H7 (cell line): ENCODE measurements at regions not wholly inside any gene's neighbourhood (a gene's known extent, or its start where the extent isn't known, plus 50 kb on each side); places are given as distances from the start of the nearest gene placed in this dataset.

ENCODE experiments used
- DNase-seq: peaks from one replicate; pipeline ENCODE4 v3.0.0; 2012
- H3K27me3 ChIP-seq: 2 replicates; pipeline ENCODE4 v1.6.0; 2011; ENCODE audit warnings: mild to moderate bottlenecking, low read length; ENCODE audit not compliant: control insufficient read depth, insufficient read depth
- H3K36me3 ChIP-seq: replicated peaks from 2 replicates; pipeline ENCODE4 v1.5.1; 2011; ENCODE audit warnings: low read length; ENCODE audit not compliant: control insufficient read depth, insufficient read depth
- H3K4me3 ChIP-seq: 2 replicates; pipeline ENCODE4 v1.5.1; 2011; ENCODE audit warnings: low read depth, mild to moderate bottlenecking, control low read depth, low read length, moderate library complexity; ENCODE audit not compliant: insufficient read depth

DNA sequence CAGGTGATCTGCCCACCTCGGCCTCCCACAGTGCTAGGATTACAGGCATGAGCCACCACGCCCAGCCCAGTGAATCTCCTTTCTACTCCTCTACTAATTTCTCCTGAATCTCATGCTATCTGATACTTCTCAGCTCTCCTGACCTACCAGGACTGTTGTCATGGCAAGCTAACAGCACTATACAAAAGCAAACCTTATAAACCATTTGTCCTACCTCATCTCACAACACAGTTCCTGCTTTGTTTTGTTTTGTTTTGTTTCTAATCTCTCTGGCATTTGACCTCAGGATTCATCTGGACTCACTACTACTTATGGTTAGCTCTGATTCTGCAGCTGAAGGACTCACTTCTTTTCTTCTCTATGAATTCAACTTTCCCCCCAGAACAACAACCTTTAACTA, 734.8 kb downstream of the TLE1 start:
- no peak for DNase-seq
- Histone ChIP-seq H3K27me3 (no peaks in the 10 kb centered on the region), H3K36me3 (no peaks in the 10 kb centered on the region), H3K4me3 (no peak overlapping the region)

DNA sequence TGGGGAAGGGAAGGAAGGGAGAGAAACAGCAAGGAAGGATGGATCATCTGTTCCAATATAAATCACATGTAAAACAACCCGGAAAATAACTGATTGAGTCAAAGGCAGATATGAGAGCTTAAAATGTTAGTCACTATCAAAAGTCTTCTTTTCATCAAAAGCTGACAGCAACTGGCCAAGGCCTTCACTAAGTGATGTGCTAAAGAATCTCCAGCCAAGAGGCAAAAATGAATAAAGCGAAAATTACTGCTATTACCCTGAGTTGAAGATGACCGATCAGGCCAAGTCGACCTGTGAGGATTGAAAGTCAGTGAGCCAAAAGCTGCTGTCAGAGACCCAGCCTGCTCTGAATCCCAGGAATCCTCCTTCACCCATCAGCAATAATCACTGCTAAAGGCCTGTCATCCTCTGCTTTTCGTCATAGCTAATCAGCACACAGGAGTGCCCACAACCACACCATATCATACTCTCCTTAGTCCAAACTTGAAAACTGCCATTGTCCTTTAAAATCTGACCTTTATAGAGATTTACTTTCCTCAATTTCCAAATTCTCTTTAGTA, 736.9 kb downstream of the TLE1 start:
- Histone ChIP-seq H3K36me3 (no peaks in the 10 kb centered on the region), H3K4me3 (no peak overlapping the region), H3K27me3 (no peaks in the 10 kb centered on the region)
- no peak for DNase-seq

DNA sequence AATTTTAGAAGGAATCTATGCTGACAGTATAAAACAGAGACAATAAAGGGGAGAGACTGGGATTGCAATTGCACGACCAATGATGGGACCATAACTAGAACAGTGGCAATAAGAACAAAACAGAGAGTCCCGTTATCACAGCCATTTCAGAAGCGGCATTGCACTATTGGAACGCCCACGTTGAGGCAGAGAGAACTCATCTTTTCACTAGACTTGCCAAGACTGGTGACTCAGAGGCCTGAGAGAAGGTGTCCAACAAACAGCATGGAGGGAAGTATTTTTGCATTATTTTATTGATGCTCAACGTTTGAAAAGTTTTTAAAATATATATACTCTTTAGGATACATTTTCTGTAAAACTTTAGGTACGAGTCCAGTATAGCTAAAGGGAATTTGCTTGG, 737.7 kb downstream of the TLE1 start:
- H3K4me3 ChIP-seq: no peak overlapping the region
- no peak for DNase-seq
- H3K36me3 ChIP-seq: no peaks in the 10 kb centered on the region
- H3K27me3 ChIP-seq: no peaks in the 10 kb centered on the region

DNA sequence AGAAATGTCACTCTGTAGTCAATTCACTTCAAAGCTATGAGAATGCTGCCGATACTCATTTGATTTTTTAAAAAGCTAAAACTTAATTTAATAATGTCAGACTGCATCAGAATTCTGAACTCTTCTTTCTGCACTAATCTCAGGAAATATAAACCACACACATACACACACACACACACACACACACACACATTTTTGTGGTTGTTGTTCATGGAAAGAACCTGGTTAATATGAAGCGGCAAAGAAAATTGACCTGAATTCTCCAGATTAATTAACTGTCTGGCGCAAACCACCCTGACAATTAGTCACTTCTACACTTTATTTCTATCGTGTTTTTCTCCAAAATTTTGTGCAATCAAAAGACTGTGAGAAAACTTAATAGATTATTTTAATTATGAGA, 740.5 kb downstream of the TLE1 start:
- DNase-seq: no peak
- Histone ChIP-seq H3K36me3 (no peaks in the 10 kb centered on the region), H3K27me3 (no peaks in the 10 kb centered on the region), H3K4me3 (no peak overlapping the region)

DNA sequence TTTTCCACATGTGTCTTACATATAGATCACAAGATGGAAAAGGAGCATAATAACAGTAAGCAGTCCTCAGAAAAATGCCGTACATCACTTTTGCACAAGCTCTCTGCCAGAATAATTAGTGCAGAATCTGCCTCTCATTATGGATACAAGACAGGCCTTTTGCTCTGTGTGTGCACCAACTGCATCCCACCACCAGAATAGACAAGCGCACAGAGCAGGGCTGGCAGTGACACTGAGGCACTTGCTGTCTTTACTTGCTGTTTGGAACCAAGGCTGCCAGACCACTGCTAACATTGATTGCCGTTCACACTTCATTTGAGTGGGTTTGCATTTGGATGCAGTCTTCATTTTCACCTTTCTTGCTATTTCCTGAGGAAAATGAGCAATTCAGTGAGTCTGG, 741.3 kb downstream of the TLE1 start:
- H3K4me3 ChIP-seq: no peak overlapping the region
- no peak for DNase-seq
- H3K36me3 ChIP-seq: no peaks in the 10 kb centered on the region
- H3K27me3 ChIP-seq: no peaks in the 10 kb centered on the region

DNA sequence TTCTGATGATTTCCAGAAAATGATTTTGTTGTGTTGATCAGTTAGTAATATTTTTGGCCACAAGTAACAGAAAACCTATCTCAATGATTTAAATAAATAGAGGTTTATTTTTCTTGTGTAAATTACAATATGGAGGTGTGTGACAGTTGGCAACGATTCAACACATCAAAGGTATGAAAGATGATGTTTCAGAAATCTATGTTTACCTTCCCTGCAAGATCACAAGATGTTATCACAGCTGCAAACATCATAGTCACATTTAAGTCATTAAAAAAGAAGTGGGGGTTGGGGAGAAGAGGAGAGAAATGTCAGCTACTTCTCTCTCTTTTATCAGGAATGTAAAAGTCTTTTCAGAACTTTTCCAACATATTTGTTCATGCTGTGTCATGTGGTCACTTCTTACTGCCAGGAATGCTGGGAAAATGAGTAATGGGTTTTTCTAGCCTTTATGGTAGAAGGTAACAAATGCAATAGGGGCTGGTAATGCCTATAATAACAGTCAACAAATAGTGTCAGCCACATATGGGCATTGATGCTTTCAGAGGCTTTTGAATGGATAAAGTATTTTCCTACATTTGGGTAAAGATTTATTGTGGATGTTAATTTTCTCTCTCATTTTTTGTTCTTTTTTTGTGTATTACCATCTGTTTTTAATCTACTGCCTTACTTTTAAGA, 742.7 kb downstream of the TLE1 start:
- Histone ChIP-seq H3K36me3 (no peaks in the 10 kb centered on the region), H3K4me3 (no peak overlapping the region), H3K27me3 (no peaks in the 10 kb centered on the region)
- no peak for DNase-seq

DNA sequence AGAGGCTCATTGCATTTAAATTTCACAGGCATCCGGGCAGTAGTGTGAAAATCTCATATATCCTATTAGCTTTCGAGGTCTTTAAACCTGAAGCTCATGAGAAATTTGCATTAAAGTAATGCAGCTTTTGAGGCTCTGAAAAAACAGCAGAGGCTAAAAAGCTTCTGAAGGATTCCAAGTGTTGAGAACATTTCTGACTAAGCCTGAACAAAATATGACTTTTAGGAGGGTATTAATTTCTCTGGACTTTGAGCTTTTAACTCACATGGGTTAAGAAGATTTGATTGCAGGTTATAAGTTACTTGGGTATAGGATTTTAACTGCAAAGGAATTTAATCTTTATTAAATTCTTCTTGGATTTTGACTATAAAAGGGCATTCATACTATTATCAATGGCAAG, 743.9 kb downstream of the TLE1 start:
- Histone ChIP-seq H3K27me3 (no peaks in the 10 kb centered on the region), H3K36me3 (no peaks in the 10 kb centered on the region), H3K4me3 (no peak overlapping the region)
- no peak for DNase-seq

DNA sequence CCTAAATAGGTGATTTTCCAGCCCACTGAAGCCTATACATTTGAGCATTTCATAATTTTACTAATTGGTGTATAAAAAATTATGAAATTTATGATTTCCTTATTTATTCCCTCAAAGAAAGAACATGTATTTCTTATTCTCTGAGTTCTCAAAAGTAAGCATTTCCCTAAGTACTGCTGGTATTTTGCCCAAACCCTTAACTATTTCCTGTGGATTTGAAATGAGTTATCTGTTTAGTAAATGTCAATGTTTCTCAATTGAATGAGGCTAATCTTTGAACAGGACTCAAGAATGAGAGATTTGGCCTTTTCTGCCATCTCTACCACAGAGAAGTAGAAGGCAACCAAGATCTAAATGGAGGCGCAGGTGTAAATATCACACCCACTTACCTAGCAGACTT, 751.7 kb downstream of the TLE1 start:
- no peak overlapping the region for H3K4me3 ChIP-seq
- no peak for DNase-seq
- H3K27me3 ChIP-seq: no peaks in the 10 kb centered on the region
- no peaks in the 10 kb centered on the region for H3K36me3 ChIP-seq

DNA sequence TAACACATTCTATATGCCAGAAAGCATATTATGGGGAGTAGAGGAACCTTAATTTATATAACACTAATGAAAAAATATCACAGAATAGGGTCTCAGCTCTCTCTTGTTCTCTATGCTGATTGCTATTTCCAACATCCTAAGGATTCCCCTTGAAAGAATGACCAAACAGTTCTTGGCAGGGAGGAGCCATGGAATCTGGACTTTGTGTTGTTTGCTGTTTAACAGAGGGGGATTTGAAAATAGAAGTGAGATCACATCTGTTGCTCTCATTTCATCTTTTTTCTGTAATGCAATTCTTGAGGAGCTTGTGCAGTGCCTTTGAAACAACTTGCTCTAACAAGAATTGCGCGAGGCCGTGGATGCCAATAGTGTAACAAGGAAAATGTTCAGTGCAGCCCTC, 755.3 kb downstream of the TLE1 start:
- Histone ChIP-seq H3K36me3 (no peaks in the 10 kb centered on the region), H3K27me3 (no peaks in the 10 kb centered on the region), H3K4me3 (no peak overlapping the region)
- no peak for DNase-seq

DNA sequence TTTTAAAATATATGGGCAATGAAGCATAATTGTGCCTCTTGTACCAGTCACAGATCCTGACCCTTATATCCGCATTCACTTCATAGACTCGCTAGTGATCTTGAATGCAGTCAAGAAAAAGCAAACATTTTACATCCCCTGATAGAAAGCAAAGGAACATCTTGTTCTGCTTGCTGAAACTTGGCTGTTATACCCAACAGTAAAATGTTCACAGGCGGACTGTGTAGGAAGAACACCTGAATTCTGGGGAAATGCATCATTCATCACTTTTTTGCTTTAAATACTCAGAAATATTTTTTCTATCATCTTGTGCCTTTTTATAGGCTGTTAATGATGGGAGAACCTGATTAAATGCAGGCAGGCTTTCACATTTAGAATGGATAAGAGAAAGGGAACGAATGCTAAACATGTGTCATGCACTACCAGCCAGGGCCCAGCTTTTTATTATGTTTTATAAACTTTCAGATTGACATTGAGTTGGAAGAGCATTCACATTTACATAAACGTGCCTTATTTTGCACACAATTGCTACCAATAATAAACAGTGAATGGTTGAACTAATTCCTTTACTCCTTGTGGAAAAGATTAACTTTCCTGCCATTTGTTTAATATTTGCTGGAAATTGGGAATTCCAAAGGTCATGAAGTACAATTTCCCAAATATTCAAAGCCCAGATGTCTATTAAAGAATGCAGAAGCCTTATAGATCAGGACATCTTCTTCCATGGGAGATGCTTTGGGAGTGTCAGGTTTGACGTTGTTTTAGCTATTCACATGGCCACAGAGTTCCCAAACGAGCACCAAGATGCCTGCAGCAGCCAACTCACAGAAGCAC, 756.2 kb downstream of the TLE1 start:
- no peak overlapping the region for H3K4me3 ChIP-seq
- DNase-seq: no peak
- H3K36me3 ChIP-seq: no peaks in the 10 kb centered on the region
- no peaks in the 10 kb centered on the region for H3K27me3 ChIP-seq

DNA sequence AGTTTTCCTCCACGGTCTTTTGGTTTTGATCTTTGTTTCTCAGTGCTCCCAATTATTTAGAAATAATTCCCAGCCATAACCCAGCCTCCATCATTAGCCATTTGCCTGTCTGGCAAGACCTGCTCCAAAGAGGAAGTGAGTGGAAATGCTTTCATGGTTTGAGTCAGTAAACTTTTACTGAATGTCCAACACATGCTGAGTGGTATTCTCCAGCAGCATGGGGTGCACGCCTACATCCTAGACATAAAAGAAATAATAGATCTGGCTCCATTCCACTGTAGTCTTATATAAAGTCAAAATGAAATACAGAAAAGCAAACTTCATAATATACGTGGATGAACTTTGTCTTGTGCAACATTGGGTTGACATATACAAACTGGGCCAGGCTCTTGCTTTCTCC, 757.2 kb downstream of the TLE1 start:
- DNase-seq: no peak

DNA sequence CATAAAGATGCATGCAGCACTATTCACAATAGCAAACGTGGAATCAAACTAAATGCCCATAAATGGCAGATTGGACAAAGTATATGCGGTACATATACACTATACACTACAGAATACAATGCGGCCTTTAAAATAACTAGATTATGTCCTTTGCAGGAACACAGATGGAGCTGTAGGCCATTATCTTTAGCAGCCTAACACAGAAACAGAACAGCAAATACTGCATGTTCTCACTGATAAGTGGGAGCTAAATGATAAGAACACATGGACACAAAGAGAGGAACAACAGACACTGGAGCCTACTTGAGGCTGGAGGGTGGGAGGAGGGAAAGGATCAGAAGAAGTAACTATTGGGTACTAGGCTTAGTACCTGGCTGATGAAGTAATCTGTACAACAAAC, 758.2 kb downstream of the TLE1 start:
- Histone ChIP-seq H3K27me3 (no peaks in the 10 kb centered on the region), H3K4me3 (no peak overlapping the region), H3K36me3 (no peaks in the 10 kb centered on the region)
- DNase-seq: no peak

More for the DNA sequence above, 757.2 kb downstream of the TLE1 start:
- Histone ChIP-seq H3K36me3 (no peaks in the 10 kb centered on the region), H3K27me3 (no peaks in the 10 kb centered on the region), H3K4me3 (no peak overlapping the region)

DNA sequence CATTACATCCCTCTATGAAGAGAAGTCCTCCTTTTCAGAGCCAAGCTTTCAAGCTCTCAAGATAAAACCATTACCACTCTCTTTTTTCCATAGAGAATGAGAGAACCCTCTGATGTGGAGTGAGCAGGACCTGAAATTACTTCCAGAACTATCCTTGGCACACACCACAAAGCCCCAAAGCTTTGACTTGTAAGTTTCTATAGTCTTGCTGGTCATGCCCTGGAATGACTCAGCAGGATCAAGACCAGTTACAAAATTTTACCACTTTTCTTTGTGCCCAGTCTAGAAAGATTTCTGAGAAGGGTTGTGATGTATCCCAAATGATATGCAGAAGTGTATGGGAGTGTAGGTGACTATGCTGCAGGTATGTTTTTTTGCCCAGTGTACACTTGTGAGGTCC, 760.6 kb downstream of the TLE1 start:
- H3K4me3 ChIP-seq: no peak overlapping the region
- no peaks in the 10 kb centered on the region for H3K27me3 ChIP-seq
- no peaks in the 10 kb centered on the region for H3K36me3 ChIP-seq
- no peak for DNase-seq

DNA sequence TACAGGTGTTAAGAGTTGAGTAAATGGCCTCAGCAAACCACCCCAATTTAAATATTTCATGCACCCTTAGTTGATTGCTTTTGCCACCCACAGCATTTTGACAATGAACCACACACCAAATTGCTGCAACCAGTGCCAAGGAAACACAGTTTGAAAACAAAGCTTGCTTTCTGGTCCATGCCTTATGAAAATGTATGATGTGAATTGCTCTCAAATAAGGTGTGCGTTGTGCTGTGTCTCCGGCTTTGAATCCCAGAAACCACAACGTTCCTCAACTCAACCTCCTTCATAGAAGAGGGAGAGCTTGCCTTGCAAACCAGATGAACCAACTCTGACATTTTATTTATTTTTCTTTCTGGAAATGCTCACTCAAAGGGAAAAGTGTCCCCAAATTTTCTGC, 762.7 kb downstream of the TLE1 start:
- no peaks in the 10 kb centered on the region for H3K27me3 ChIP-seq
- DNase-seq: no peak
- no peaks in the 10 kb centered on the region for H3K36me3 ChIP-seq
- H3K4me3 ChIP-seq: no peak overlapping the region

DNA sequence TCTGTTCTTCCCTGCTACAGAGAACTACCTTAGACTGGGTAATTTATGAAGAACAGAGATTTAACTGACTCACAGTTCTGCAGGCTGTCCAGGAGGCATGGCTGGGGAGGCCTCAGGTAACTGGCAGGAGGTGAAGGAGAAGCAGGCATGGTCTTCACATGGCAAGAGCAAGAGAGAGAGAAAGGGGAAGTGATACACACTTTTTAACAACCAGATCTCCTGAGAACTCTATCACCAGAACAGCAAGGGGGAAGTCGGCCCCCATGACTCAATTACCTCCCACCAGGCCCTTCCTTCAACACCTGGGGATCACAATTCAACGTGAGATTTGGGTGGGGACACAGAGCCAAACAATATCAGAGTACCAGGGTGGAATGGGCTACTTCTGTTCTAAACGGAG, 766.8 kb downstream of the TLE1 start:
- no peak overlapping the region for H3K4me3 ChIP-seq
- DNase-seq: no peak
- no peaks in the 10 kb centered on the region for H3K36me3 ChIP-seq
- no peaks in the 10 kb centered on the region for H3K27me3 ChIP-seq
